ENCODE measurements at regions not wholly inside any gene's neighbourhood (a gene's known extent, or its start where the extent isn't known, plus 50 kb on each side); places are given as distances from the start of the nearest gene placed in this dataset.

- TF ChIP-seq CTCF (IDR thresholded peaks at IDR 0.05) = no peak
- intact Hi-C loops (cut with micrococcal nuclease) = no loop called here
- ATAC-seq (ENCODE audit: low read depth) = no peak
- peaks cover 53% of the 10 kb centered on the region for H3K27me3 Mint-ChIP-seq
- H3K27ac Mint-ChIP-seq = no peak overlapping the region
- CTCF ChIA-PET = no interaction called here
- no peaks in the 10 kb centered on the region for H3K36me3 Mint-ChIP-seq (ENCODE audit: low read depth)
- DNase-seq = no peak
- H3K4me1 Mint-ChIP-seq = peaks cover 2% of the 10 kb centered on the region
- no peaks in the 10 kb centered on the region for H3K9me3 Mint-ChIP-seq
- no peak overlapping the region for H3K4me3 Mint-ChIP-seq
- POLR2A ChIA-PET = no interaction called here
Observed at GRCh38 chr2:120444691-120445240, 98.8 kb downstream of the INHBB start.

GRCh38 chr2:120445449-120446143, 99.7 kb downstream of the INHBB start:
- ATAC-seq (ENCODE audit: low read depth) (no peak), DNase-seq (no peak)
- Mint-ChIP-seq H3K4me3 (no peak overlapping the region), H3K27me3 (peaks cover 45% of the 10 kb centered on the region), H3K36me3 (ENCODE audit: low read depth) (no peaks in the 10 kb centered on the region), H3K9me3 (no peaks in the 10 kb centered on the region), H3K27ac (no peak overlapping the region), H3K4me1 (peaks cover 2% of the 10 kb centered on the region)
- CTCF ChIA-PET = no interaction called here
- POLR2A ChIA-PET = no interaction called here
- TF ChIP-seq CTCF (IDR thresholded peaks at IDR 0.05) = no peak
- intact Hi-C loops (cut with micrococcal nuclease) = no loop called here

GRCh38 chr2:120446236-120447126, 100.5 kb downstream of the INHBB start:
- H3K27ac Mint-ChIP-seq = no peak overlapping the region
- H3K36me3 Mint-ChIP-seq (ENCODE audit: low read depth) = no peaks in the 10 kb centered on the region
- H3K27me3 Mint-ChIP-seq = peaks cover 40% of the 10 kb centered on the region
- ATAC-seq (ENCODE audit: low read depth) = no peak
- no peak for DNase-seq
- POLR2A ChIA-PET = no interaction called here
- no peak for TF ChIP-seq CTCF (IDR thresholded peaks at IDR 0.05)
- H3K9me3 Mint-ChIP-seq = no peaks in the 10 kb centered on the region
- CTCF ChIA-PET = no interaction called here
- intact Hi-C loops (cut with micrococcal nuclease) = no loop called here
- peaks cover 2% of the 10 kb centered on the region for H3K4me1 Mint-ChIP-seq
- no peak overlapping the region for H3K4me3 Mint-ChIP-seq

- Mint-ChIP-seq H3K27me3 (peaks cover 34% of the 10 kb centered on the region), H3K9me3 (no peaks in the 10 kb centered on the region), H3K27ac (no peak overlapping the region), H3K36me3 (ENCODE audit: low read depth) (no peaks in the 10 kb centered on the region), H3K4me3 (no peak overlapping the region), H3K4me1 (peaks cover 2% of the 10 kb centered on the region)
- ChIA-PET CTCF (no interaction called here), POLR2A (no interaction called here)
- intact Hi-C loops (cut with micrococcal nuclease) = no loop called here
- no peak for TF ChIP-seq CTCF (IDR thresholded peaks at IDR 0.05)
- no peak for DNase-seq
- ATAC-seq (ENCODE audit: low read depth) = no peak
Observed at GRCh38 chr2:120447127-120447785, 101.3 kb downstream of the INHBB start.

GRCh38 chr2:120448436-120448835, 102.5 kb downstream of the INHBB start:
- no peaks in the 10 kb centered on the region for H3K4me1 Mint-ChIP-seq

More at GRCh38 chr2:120448436-120448835, 102.5 kb downstream of the INHBB start:
- no peaks in the 10 kb centered on the region for H3K36me3 Mint-ChIP-seq (ENCODE audit: low read depth)
- POLR2A ChIA-PET = no interaction called here
- peaks cover 31% of the 10 kb centered on the region for H3K27me3 Mint-ChIP-seq
- CTCF ChIA-PET = no interaction called here
- no peak for DNase-seq
- no peak overlapping the region for H3K27ac Mint-ChIP-seq
- no peak overlapping the region for H3K4me3 Mint-ChIP-seq
- TF ChIP-seq CTCF (IDR thresholded peaks at IDR 0.05) = no peak
- no peak for ATAC-seq (ENCODE audit: low read depth)
- H3K9me3 Mint-ChIP-seq = no peaks in the 10 kb centered on the region
- intact Hi-C loops (cut with micrococcal nuclease) = no loop called here

Data from activated B cell treated with CpG ODN at 0.5 μM for 24 hours (primary cell).